ENCODE measurements at regions not wholly inside any gene's neighbourhood (a gene's known extent, or its start where the extent isn't known, plus 50 kb on each side); places are given as distances from the start of the nearest gene placed in this dataset.

- Mint-ChIP-seq H3K9me3 (no peaks in the 10 kb centered on the region), H3K27ac (ENCODE audit: low read depth) (no peak overlapping the region), H3K4me1 (peaks cover 10% of the 10 kb centered on the region), H3K27me3 (no peaks in the 10 kb centered on the region), H3K4me3 (no peak overlapping the region), H3K36me3 (ENCODE audit: insufficient read depth) (peaks cover 4% of the 10 kb centered on the region)
- no peak for DNase-seq (ENCODE audit: low spot score in 2 of 2)
- ATAC-seq (replicated peaks; ENCODE audit: extremely low read depth, poor library complexity, severe bottlenecking): no peak
Measured at GRCh38 chr2:54397426-54397825, 58.7 kb upstream of the SPTBN1 start.

- Mint-ChIP-seq H3K9me3 (no peaks in the 10 kb centered on the region), H3K4me3 (no peak overlapping the region), H3K4me1 (peaks cover 11% of the 10 kb centered on the region), H3K27ac (ENCODE audit: low read depth) (no peak overlapping the region), H3K36me3 (ENCODE audit: insufficient read depth) (no peaks in the 10 kb centered on the region), H3K27me3 (no peaks in the 10 kb centered on the region)
- DNase-seq (ENCODE audit: low spot score in 2 of 2) (no peak), ATAC-seq (replicated peaks; ENCODE audit: extremely low read depth, poor library complexity, severe bottlenecking) (no peak)
Measured at GRCh38 chr2:54401554-54401953, 54.6 kb upstream of the SPTBN1 start.

GRCh38 chr2:54402350-54402749, 53.8 kb upstream of the SPTBN1 start:
- DNase-seq (ENCODE audit: low spot score in 2 of 2) (no peak), ATAC-seq (replicated peaks; ENCODE audit: extremely low read depth, poor library complexity, severe bottlenecking) (no peak)
- no peaks in the 10 kb centered on the region for H3K9me3 Mint-ChIP-seq
- no peak overlapping the region for H3K4me3 Mint-ChIP-seq
- no peaks in the 10 kb centered on the region for H3K27me3 Mint-ChIP-seq
- no peak overlapping the region for H3K27ac Mint-ChIP-seq (ENCODE audit: low read depth)
- H3K4me1 Mint-ChIP-seq: peaks cover 11% of the 10 kb centered on the region
- H3K36me3 Mint-ChIP-seq (ENCODE audit: insufficient read depth): no peaks in the 10 kb centered on the region

- no peaks in the 10 kb centered on the region for H3K36me3 Mint-ChIP-seq (ENCODE audit: insufficient read depth)
- H3K4me1 Mint-ChIP-seq: peaks cover 11% of the 10 kb centered on the region
- H3K9me3 Mint-ChIP-seq: no peaks in the 10 kb centered on the region
- no peaks in the 10 kb centered on the region for H3K27me3 Mint-ChIP-seq
- DNase-seq (ENCODE audit: low spot score in 2 of 2) (no peak), ATAC-seq (replicated peaks; ENCODE audit: extremely low read depth, poor library complexity, severe bottlenecking) (no peak)
- H3K27ac Mint-ChIP-seq (ENCODE audit: low read depth): no peak overlapping the region
- H3K4me3 Mint-ChIP-seq: no peak overlapping the region
Measured at GRCh38 chr2:54403512-54404238, 52.5 kb upstream of the SPTBN1 start.

GRCh38 chr2:54404270-54404669, 51.9 kb upstream of the SPTBN1 start:
- Mint-ChIP-seq H3K36me3 (ENCODE audit: insufficient read depth) (no peaks in the 10 kb centered on the region), H3K4me3 (no peak overlapping the region), H3K9me3 (no peaks in the 10 kb centered on the region), H3K27me3 (no peaks in the 10 kb centered on the region), H3K27ac (ENCODE audit: low read depth) (no peak overlapping the region), H3K4me1 (peaks cover 11% of the 10 kb centered on the region)
- peak; percentile 40 for ATAC-seq (replicated peaks; ENCODE audit: extremely low read depth, poor library complexity, severe bottlenecking)
- DNase-seq (ENCODE audit: low spot score in 2 of 2): no peak

GRCh38 chr2:54406031-54406430, 50.1 kb upstream of the SPTBN1 start:
- peaks cover 11% of the 10 kb centered on the region for H3K4me1 Mint-ChIP-seq
- H3K4me3 Mint-ChIP-seq: no peak overlapping the region
- peaks cover 2% of the 10 kb centered on the region for H3K36me3 Mint-ChIP-seq (ENCODE audit: insufficient read depth)
- no peak overlapping the region for H3K27ac Mint-ChIP-seq (ENCODE audit: low read depth)
- ATAC-seq (replicated peaks; ENCODE audit: extremely low read depth, poor library complexity, severe bottlenecking) (no peak), DNase-seq (ENCODE audit: low spot score in 2 of 2) (no peak)
- H3K9me3 Mint-ChIP-seq: no peaks in the 10 kb centered on the region
- peaks cover 14% of the 10 kb centered on the region for H3K27me3 Mint-ChIP-seq
